Uterus (tissue), 2 donors: ENCODE measurements at regions not wholly inside any gene's neighbourhood (a gene's known extent, or its start where the extent isn't known, plus 50 kb on each side); places are given as distances from the start of the nearest gene placed in this dataset.

ENCODE experiments used
- CTCF ChIP-seq, 4 experiments: fragments of 200-600 bp in 2 of 4; fragments of 450-650 bp in 2 of 4; sonication (generic) in 2 of 4; IDR thresholded peaks; one replicate each; pipeline ENCODE4 v1.5.1; 2016 to 2019; ENCODE audit warnings: antibody characterized with exemption in 4 of 4, mild to moderate bottlenecking in 2 of 4, moderate library complexity in 1 of 4
- POLR2A ChIP-seq, 2 donors: fragments of 450-650 bp; IDR thresholded peaks; one replicate each; pipeline ENCODE4 v1.6.1; 2016; ENCODE audit warnings: antibody characterized with exemption in 2 of 2, mild to moderate bottlenecking in 1 of 2, moderate library complexity in 1 of 2

GRCh38 chr9:7520396-7520795, 279.2 kb downstream of the DMAC1 start:
- TF ChIP-seq CTCF (IDR thresholded peaks at IDR 0.05) (no peak), POLR2A (IDR thresholded peaks at IDR 0.05) (no peak)
